ENCODE measurements at regions not wholly inside any gene's neighbourhood (a gene's known extent, or its start where the extent isn't known, plus 50 kb on each side); places are given as distances from the start of the nearest gene placed in this dataset.

DNA sequence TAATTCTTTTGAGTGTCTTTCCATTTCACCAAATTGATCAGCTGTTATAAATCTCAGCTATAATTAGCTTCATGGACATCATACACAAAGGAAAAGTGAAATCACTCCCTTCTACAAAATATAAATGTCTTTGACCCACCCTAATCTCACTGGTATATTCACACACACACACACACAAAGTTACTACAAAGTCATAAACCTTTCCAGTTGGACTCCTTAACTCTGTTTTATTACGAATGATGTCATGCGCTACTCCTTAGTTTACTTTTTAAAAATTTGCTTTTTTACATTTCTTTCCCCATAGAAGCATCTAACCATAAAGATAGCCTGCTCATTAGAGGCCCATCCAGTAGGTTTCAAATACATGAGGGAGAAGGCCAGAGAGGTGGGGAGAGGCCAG, 103.0 kb downstream of the SLC30A10 start:
- TF ChIP-seq, protein P1, sequence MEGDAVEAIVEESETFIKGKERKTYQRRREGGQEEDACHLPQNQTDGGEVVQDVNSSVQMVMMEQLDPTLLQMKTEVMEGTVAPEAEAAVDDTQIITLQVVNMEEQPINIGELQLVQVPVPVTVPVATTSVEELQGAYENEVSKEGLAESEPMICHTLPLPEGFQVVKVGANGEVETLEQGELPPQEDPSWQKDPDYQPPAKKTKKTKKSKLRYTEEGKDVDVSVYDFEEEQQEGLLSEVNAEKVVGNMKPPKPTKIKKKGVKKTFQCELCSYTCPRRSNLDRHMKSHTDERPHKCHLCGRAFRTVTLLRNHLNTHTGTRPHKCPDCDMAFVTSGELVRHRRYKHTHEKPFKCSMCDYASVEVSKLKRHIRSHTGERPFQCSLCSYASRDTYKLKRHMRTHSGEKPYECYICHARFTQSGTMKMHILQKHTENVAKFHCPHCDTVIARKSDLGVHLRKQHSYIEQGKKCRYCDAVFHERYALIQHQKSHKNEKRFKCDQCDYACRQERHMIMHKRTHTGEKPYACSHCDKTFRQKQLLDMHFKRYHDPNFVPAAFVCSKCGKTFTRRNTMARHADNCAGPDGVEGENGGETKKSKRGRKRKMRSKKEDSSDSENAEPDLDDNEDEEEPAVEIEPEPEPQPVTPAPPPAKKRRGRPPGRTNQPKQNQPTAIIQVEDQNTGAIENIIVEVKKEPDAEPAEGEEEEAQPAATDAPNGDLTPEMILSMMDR (conservative IDR thresholded peaks at IDR 0.05): no peak
- Histone ChIP-seq H3K9me3 (ENCODE audit: control insufficient read depth, low read depth, low read length) (no peaks in the 10 kb centered on the region), H3K14ac (ENCODE audit: insufficient read depth, low read length) (no peak overlapping the region), H3K56ac (ENCODE audit: insufficient read length, low read depth, low read length) (no peak overlapping the region), H2BK15ac (ENCODE audit: low read depth, low read length) (no peak overlapping the region), H3T11ph (ENCODE audit: low read length) (no peak overlapping the region), H2BK20ac (ENCODE audit: low read depth, low read length, poor library complexity, severe bottlenecking) (no peak overlapping the region), H3K79me2 (ENCODE audit: insufficient read depth, low read length) (no peaks in the 10 kb centered on the region), H3K18ac (ENCODE audit: insufficient read length, low read depth, low read length) (no peak overlapping the region), H3K9ac (ENCODE audit: extremely low read depth, insufficient read length, low read length) (no peak overlapping the region), H2BK120ac (ENCODE audit: low read depth, low read length, poor library complexity, severe bottlenecking) (peak overlapping the region; percentile 23), H3K4ac (ENCODE audit: low read depth, low read length) (no peak overlapping the region), H4K5ac (ENCODE audit: insufficient read length, low read depth, low read length) (no peak overlapping the region), H3K79me1 (ENCODE audit: insufficient read depth, low read depth, low read length, poor library complexity, severe bottlenecking) (no peaks in the 10 kb centered on the region), H4K8ac (replicated peaks; ENCODE audit: insufficient read length, low read depth, low read length) (no peak overlapping the region), H3K23ac (ENCODE audit: insufficient read length, low read depth, low read length) (no peak overlapping the region), H2BK5ac (ENCODE audit: insufficient read length, low read length) (no peak overlapping the region), H3K27ac (ENCODE audit: insufficient read length, low read depth, low read length) (no peak overlapping the region), H3K27me3 (ENCODE audit: insufficient read depth, low read length) (no peaks in the 10 kb centered on the region), H3K4me1 (ENCODE audit: insufficient read depth, low read length) (peaks cover 6% of the 10 kb centered on the region; the same call in 1 of the 2 replicates), H2AK5ac (ENCODE audit: insufficient read length, low read length) (no peak overlapping the region), H2BK12ac (ENCODE audit: insufficient read length, low read depth, low read length) (no peak overlapping the region), H4K91ac (ENCODE audit: insufficient read length, low read depth, low read length) (no peak overlapping the region), H3K23me2 (ENCODE audit: insufficient read length, low read depth, low read length, poor library complexity, severe bottlenecking) (no peaks in the 10 kb centered on the region), H4K20me1 (ENCODE audit: control insufficient read depth, insufficient read depth, insufficient read length) (no peaks in the 10 kb centered on the region), H2AFZ (ENCODE audit: low read length) (no peak overlapping the region), H3K4me2 (ENCODE audit: insufficient read depth, insufficient read length, low read length) (no peak overlapping the region)
- no peaks in the 10 kb centered on the region for H3K36me3 Mint-ChIP-seq (ENCODE audit: insufficient read depth in 1 of 3, low read depth in 3 of 3)
- peak overlapping the region in 2 of 3 experiments; percentile 82 to 99; a peak in 4 of 7 replicates for H3K27ac Mint-ChIP-seq
- peaks cover 36 to 59% of the 10 kb centered on the region in 2 experiments for H3K4me1 Mint-ChIP-seq
- peak overlapping the region in 1 of 2 experiments; percentile 13; a peak in 1 of 5 replicates for H3K4me3 Mint-ChIP-seq
- H3K9me3 Mint-ChIP-seq: no peaks in the 10 kb centered on the region; a peak in 1 of 5 replicates
- whole genome bisulfite sequencing (ENCODE audit: extremely low coverage, insufficient read length, low lambda C conversion rate): no CpG with 5 or more reads among the region's 2 CpGs
- no peak for DNase-seq
- H3K27me3 Mint-ChIP-seq (ENCODE audit: low read depth): no peaks in the 10 kb centered on the region

Data from H9 (cell line).